ENCODE measurements at regions not wholly inside any gene's neighbourhood (a gene's known extent, or its start where the extent isn't known, plus 50 kb on each side); places are given as distances from the start of the nearest gene placed in this dataset.

DNA sequence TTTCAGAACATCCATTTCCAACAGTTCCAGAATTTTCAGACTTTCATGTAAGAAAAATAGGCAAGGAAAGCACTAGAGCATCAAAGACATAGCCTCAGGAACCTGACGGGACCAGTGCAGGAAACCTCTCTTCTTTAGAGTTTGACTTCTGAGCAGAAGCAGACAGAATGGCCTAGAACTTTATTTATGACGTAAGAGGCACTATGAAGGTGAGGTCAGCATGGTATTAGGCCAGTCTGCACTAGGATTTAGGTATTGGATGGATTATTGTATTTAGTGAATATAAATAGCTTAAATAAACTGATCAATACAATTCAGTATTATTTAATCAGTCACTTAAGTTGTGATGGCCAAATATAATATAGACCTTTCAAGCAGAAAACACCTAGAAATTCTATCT, 117.6 kb downstream of the CYRIA start:
- TF ChIP-seq, protein P1, sequence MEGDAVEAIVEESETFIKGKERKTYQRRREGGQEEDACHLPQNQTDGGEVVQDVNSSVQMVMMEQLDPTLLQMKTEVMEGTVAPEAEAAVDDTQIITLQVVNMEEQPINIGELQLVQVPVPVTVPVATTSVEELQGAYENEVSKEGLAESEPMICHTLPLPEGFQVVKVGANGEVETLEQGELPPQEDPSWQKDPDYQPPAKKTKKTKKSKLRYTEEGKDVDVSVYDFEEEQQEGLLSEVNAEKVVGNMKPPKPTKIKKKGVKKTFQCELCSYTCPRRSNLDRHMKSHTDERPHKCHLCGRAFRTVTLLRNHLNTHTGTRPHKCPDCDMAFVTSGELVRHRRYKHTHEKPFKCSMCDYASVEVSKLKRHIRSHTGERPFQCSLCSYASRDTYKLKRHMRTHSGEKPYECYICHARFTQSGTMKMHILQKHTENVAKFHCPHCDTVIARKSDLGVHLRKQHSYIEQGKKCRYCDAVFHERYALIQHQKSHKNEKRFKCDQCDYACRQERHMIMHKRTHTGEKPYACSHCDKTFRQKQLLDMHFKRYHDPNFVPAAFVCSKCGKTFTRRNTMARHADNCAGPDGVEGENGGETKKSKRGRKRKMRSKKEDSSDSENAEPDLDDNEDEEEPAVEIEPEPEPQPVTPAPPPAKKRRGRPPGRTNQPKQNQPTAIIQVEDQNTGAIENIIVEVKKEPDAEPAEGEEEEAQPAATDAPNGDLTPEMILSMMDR (IDR thresholded peaks at IDR 0.05; ENCODE audit: low read depth, low read length), result no peak
- Histone ChIP-seq H3K4me3 (ENCODE audit: low read depth, low read length) (no peak overlapping the region), H3K36me3 (no peaks in the 10 kb centered on the region), H3K9me3 (ENCODE audit: severe bottlenecking) (no peaks in the 10 kb centered on the region), H3K27me3 (ENCODE audit: insufficient read depth, low read depth, severe bottlenecking) (no peaks in the 10 kb centered on the region), H3K27ac (no peak overlapping the region)
- DNase-seq, result no peak

DNA sequence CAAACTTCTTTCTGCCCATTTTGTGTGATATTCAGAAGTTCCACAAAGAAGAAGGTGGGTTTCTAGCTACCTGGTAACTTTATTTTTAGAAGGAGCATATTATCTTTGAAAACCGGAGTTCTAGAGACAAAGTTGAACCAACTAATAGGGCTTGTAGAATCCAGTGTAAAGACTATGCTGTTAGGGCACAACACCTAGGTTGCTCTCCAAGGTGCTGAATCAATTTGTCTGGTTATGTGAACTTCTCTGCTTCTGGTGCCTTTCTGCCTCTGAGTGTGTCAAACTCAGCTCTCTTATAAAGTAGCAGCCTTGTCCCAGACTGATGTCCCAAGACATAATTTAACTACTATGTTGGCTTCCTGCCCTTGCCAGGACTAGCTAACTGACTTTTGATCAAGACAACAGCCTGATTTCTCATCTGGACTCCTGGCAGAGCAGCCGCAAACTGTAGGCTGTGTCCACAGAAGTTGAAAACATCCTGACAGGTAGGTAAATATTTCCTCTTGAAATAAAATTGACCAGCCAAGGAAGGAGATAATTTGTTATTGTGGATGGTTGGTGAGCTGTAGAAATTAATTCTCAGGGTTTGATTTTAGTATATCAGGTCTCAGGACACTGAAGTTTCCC, 119.4 kb downstream of the CYRIA start:
- no peaks in the 10 kb centered on the region for H3K27me3 ChIP-seq (ENCODE audit: insufficient read depth, low read depth, severe bottlenecking)

DNA sequence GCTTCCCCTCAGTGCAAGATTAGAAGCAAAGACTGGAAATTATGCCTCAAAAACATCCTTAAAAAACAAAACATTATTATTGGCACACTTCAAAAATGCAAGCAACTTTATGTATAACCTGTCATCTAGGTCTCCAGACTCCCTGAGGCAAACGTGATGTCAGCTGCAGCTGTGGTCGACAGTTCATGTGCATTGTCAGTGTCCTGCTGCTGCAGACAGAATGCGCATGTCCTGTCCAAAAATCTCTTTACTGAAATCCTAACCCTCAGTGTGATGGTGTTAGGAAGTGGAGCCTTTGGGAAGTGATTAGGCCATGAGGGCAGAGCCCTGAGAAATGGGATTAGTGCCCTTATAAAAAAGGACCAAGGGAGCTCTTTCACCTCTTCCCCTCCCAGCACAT, 126.9 kb downstream of the CYRIA start:
- TF ChIP-seq, protein P1 (IDR thresholded peaks at IDR 0.05; ENCODE audit: low read depth, low read length), result no peak

More for the DNA sequence above, 119.4 kb downstream of the CYRIA start:
- TF ChIP-seq, protein P1 (IDR thresholded peaks at IDR 0.05; ENCODE audit: low read depth, low read length), result no peak
- Histone ChIP-seq H3K4me3 (ENCODE audit: low read depth, low read length) (no peak overlapping the region), H3K36me3 (no peaks in the 10 kb centered on the region), H3K27ac (no peak overlapping the region), H3K9me3 (ENCODE audit: severe bottlenecking) (no peaks in the 10 kb centered on the region)
- no peak for DNase-seq

DNA sequence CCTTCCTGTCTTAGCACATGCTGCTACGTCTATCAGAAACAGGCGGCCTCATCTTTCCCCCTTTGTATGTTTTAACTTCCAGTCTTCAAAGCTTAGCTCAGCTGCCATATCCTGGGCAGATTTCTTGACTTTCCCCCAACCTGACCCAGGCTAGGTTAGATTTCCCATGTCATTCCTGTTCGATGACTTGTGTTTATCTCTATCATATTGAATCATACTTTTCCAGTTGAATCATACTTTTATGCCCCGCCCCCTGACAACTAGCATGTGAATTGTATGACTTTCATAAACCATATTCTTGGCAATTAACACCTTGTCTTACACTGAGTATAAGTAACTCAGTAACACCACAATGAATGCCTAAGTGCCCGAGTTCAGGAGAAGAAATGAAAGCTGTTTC, 128.3 kb downstream of the CYRIA start:
- Histone ChIP-seq H3K27ac (no peak overlapping the region), H3K36me3 (no peaks in the 10 kb centered on the region), H3K9me3 (ENCODE audit: severe bottlenecking) (no peaks in the 10 kb centered on the region), H3K27me3 (ENCODE audit: insufficient read depth, low read depth, severe bottlenecking) (no peaks in the 10 kb centered on the region), H3K4me3 (ENCODE audit: low read depth, low read length) (no peak overlapping the region)
- TF ChIP-seq, protein P1 (IDR thresholded peaks at IDR 0.05; ENCODE audit: low read depth, low read length), result no peak
- no peak for DNase-seq

More for the DNA sequence above, 126.9 kb downstream of the CYRIA start:
- no peaks in the 10 kb centered on the region for H3K9me3 ChIP-seq (ENCODE audit: severe bottlenecking)
- DNase-seq, result no peak
- no peaks in the 10 kb centered on the region for H3K36me3 ChIP-seq
- H3K27me3 ChIP-seq (ENCODE audit: insufficient read depth, low read depth, severe bottlenecking), result no peaks in the 10 kb centered on the region
- no peak overlapping the region for H3K27ac ChIP-seq
- no peak overlapping the region for H3K4me3 ChIP-seq (ENCODE audit: low read depth, low read length)

DNA sequence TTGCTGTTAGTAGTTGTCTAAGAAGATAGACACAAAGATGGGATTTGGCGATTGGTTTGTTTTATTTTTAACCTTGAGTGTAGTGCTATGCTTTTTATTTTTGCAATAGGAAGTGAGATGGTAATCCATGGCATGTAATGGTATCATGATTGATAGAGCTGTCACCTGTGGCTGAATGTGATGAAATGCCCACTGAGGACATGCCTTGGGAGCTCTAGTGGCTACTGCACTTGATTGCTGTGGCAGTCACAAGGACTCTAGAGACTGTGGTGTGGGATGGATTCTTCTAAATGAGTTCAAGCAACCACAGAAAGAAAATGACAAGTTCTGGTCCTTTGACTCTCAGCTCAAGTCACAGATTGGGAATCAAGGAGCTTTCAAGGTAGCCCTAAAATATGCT, 139.4 kb downstream of the CYRIA start:
- TF ChIP-seq, protein P1 (IDR thresholded peaks at IDR 0.05; ENCODE audit: low read depth, low read length), result no peak

More for the DNA sequence above, 139.4 kb downstream of the CYRIA start:
- no peaks in the 10 kb centered on the region for H3K9me3 ChIP-seq (ENCODE audit: severe bottlenecking)
- H3K4me3 ChIP-seq (ENCODE audit: low read depth, low read length), result no peak overlapping the region
- no peak for DNase-seq
- no peak overlapping the region for H3K27ac ChIP-seq
- no peaks in the 10 kb centered on the region for H3K27me3 ChIP-seq (ENCODE audit: insufficient read depth, low read depth, severe bottlenecking)
- H3K36me3 ChIP-seq, result no peaks in the 10 kb centered on the region

Data from WERI-Rb-1 (cell line).